DND-41 (cell line): ENCODE measurements at regions not wholly inside any gene's neighbourhood (a gene's known extent, or its start where the extent isn't known, plus 50 kb on each side); places are given as distances from the start of the nearest gene placed in this dataset.

Experiments
- ATAC-seq: fragments of 200-7000 bp; cut with Tn5 transposase; 3 replicates; pipeline ENCODE4 v1.9.1; 2021; ENCODE audit warnings: low read depth; ENCODE audit not compliant: insufficient read depth
- DNase-seq: peaks from one replicate; pipeline ENCODE4 v3.0.0-alpha.2; 2020
- H2AFZ ChIP-seq: 2 replicates; pipeline ENCODE4 v1.6.0; 2012; ENCODE audit warnings: low read depth, low read length
- H3K27ac ChIP-seq: 2 replicates; pipeline ENCODE4 v1.5.1; 2012; ENCODE audit warnings: low read length, inconsistent platforms
- H3K27me3 ChIP-seq: fragments of 200-600 bp; sonication (generic); 2 replicates; pipeline ENCODE4 v1.6.0; 2012; ENCODE audit warnings: low read length, mild to moderate bottlenecking, inconsistent platforms; ENCODE audit not compliant: insufficient read depth, poor library complexity
- H3K36me3 ChIP-seq: 2 replicates; pipeline ENCODE4 v1.5.1; 2012; ENCODE audit warnings: low read length, inconsistent platforms; ENCODE audit not compliant: insufficient read depth
- H3K4me1 ChIP-seq: 2 replicates; pipeline ENCODE4 v1.5.1; 2012; ENCODE audit warnings: mild to moderate bottlenecking, low read length; ENCODE audit not compliant: insufficient read depth
- H3K4me2 ChIP-seq: 2 replicates; pipeline ENCODE4 v1.6.0; 2012; ENCODE audit warnings: mild to moderate bottlenecking, moderate library complexity, low read length, inconsistent platforms; ENCODE audit not compliant: insufficient read depth
- H3K4me3 ChIP-seq, 2 experiments: fragments of 200-600 bp in 1 of 2; shearing (Covaris generic) in 1 of 2; 2 replicates each; pipeline ENCODE4 v1.5.1; 2012 to 2016; ENCODE audit warnings: inconsistent platforms in 2 of 2, low read length in 2 of 2, mild to moderate bottlenecking in 2 of 2, low read depth in 1 of 2, moderate library complexity in 1 of 2
- H3K79me2 ChIP-seq: 2 replicates; pipeline ENCODE4 v1.6.0; 2012; ENCODE audit warnings: low read length, inconsistent platforms; ENCODE audit not compliant: insufficient read depth
- H3K9ac ChIP-seq: 2 replicates; pipeline ENCODE4 v1.6.0; 2012; ENCODE audit warnings: low read depth, mild to moderate bottlenecking, inconsistent platforms, low read length, moderate library complexity
- H3K9me3 ChIP-seq: 2 replicates; pipeline ENCODE4 v1.5.1; 2012; ENCODE audit warnings: low read length, moderate library complexity, mild to moderate bottlenecking, inconsistent platforms; ENCODE audit not compliant: insufficient read depth, severe bottlenecking
- H4K20me1 ChIP-seq: 2 replicates; pipeline ENCODE4 v1.6.0; 2012; ENCODE audit warnings: low read length; ENCODE audit not compliant: insufficient read depth
- EZH2 ChIP-seq: IDR thresholded peaks from 3 replicates; pipeline ENCODE4 v1.6.1; 2012; ENCODE audit warnings: borderline replicate concordance, low read depth, mild to moderate bottlenecking, moderate library complexity, low read length, inconsistent platforms; ENCODE audit not compliant: severe bottlenecking
- TF ChIP-seq, protein P1 (sequence below): IDR thresholded peaks from 2 replicates; pipeline ENCODE4 v1.5.1; 2012; ENCODE audit warnings: borderline replicate concordance, low read length, moderate library complexity, mild to moderate bottlenecking; ENCODE audit not compliant: poor library complexity, severe bottlenecking; ENCODE audit errors: extremely low read depth

GRCh38 chr9:95720496-95720895, 155.0 kb upstream of the ERCC6L2 start:
- no peak for ATAC-seq
- Histone ChIP-seq H3K4me1 (peaks cover 20% of the 10 kb centered on the region), H3K4me2 (no peak overlapping the region), H2AFZ (no peak overlapping the region), H3K4me3 (no peak overlapping the region), H3K27ac (no peak overlapping the region), H4K20me1 (no peaks in the 10 kb centered on the region), H3K9me3 (peaks cover 10% of the 10 kb centered on the region), H3K36me3 (no peaks in the 10 kb centered on the region), H3K9ac (no peak overlapping the region), H3K79me2 (no peaks in the 10 kb centered on the region), H3K27me3 (no peaks in the 10 kb centered on the region)
- TF ChIP-seq EZH2 = no peak
- no peak for DNase-seq

DNA sequence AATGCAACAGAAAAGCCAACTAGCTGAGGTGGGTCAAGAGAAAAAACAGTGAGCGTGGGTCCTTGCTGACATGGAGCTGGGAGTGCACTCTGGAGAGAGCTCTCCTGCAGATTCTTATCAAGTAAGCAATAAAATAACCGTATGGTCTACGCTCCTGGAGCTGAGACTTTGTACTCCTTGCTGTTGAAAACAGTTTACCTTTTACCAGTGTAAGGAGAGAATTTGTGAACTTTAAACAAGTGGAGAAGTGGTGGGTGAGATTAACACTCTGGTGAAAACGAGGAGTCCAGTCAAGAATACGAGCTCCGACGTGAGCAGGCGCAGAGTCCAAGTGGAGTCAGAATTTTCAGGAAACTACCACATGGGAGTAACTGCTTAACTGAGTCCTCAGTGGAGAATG, 156.1 kb upstream of the ERCC6L2 start:
- H3K27me3 ChIP-seq = no peaks in the 10 kb centered on the region
- H3K4me1 ChIP-seq = peaks cover 14% of the 10 kb centered on the region
- H3K4me3 ChIP-seq = no peak overlapping the region
- DNase-seq (no peak), ATAC-seq (no peak)
- TF ChIP-seq, protein P1, sequence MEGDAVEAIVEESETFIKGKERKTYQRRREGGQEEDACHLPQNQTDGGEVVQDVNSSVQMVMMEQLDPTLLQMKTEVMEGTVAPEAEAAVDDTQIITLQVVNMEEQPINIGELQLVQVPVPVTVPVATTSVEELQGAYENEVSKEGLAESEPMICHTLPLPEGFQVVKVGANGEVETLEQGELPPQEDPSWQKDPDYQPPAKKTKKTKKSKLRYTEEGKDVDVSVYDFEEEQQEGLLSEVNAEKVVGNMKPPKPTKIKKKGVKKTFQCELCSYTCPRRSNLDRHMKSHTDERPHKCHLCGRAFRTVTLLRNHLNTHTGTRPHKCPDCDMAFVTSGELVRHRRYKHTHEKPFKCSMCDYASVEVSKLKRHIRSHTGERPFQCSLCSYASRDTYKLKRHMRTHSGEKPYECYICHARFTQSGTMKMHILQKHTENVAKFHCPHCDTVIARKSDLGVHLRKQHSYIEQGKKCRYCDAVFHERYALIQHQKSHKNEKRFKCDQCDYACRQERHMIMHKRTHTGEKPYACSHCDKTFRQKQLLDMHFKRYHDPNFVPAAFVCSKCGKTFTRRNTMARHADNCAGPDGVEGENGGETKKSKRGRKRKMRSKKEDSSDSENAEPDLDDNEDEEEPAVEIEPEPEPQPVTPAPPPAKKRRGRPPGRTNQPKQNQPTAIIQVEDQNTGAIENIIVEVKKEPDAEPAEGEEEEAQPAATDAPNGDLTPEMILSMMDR = no peak
- TF ChIP-seq EZH2 = no peak
- no peaks in the 10 kb centered on the region for H3K79me2 ChIP-seq
- H3K27ac ChIP-seq = no peak overlapping the region
- H2AFZ ChIP-seq = no peak overlapping the region
- H3K4me2 ChIP-seq = no peak overlapping the region
- H3K9me3 ChIP-seq = peaks cover 8% of the 10 kb centered on the region
- H3K9ac ChIP-seq = no peak overlapping the region
- no peaks in the 10 kb centered on the region for H4K20me1 ChIP-seq
- H3K36me3 ChIP-seq = no peaks in the 10 kb centered on the region

DNA sequence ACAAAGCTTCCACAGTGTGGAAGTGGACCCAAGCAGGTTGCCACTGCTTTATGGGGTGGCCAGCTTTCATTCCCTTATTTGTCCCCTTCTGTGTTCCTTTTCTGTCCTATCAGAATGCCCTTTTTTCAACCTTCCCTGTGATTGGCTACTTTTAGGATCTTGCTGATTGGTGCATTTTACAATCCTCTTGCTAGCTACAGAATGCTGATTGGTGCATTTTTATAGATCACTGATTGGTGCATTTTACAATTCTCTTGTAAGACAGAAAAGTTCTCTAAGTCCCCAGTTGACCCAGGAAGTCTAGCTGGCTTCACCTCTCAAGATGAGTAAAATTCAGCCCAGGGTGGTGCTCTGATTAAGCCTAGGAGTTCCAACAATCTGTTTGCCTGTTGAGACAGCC, 157.2 kb upstream of the ERCC6L2 start:
- DNase-seq (no peak), ATAC-seq (no peak)
- Histone ChIP-seq H3K4me2 (no peak overlapping the region), H4K20me1 (no peaks in the 10 kb centered on the region), H3K4me3 (no peak overlapping the region), H2AFZ (no peak overlapping the region), H3K9ac (no peak overlapping the region), H3K27me3 (no peaks in the 10 kb centered on the region), H3K79me2 (no peaks in the 10 kb centered on the region), H3K36me3 (no peaks in the 10 kb centered on the region), H3K27ac (no peak overlapping the region), H3K4me1 (peaks cover 4% of the 10 kb centered on the region; the same call in 1 of the 2 replicates), H3K9me3 (peaks cover 8% of the 10 kb centered on the region)
- TF ChIP-seq, protein P1 = no peak
- no peak for TF ChIP-seq EZH2

DNA sequence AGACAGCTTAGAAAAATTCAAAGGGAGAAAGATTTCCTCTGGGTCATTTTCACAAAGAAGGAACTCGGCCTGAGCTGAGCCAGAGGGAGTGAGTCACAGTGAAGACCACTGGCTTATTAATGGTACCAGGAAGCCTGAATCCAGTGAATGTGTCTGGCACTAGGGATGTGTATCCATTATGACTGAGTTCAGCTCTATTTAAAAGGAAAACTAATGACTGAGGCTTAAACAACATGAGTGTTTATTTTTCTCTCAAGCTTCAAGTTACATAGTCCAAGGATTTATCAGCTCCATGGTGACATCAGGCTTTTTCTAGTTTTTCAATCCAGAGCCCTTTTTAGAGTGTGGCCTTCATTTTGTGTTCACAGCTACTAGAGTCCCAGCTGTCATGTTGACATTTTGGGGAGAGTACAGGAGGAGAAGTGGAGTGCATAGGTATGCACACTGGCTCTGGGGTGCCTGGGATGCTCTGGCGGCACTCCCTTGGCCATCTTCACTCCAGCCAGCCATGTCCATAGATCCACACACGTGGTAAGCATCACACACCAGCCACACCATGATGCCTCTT, 159.5 kb upstream of the ERCC6L2 start:
- no peaks in the 10 kb centered on the region for H3K4me1 ChIP-seq
- no peak overlapping the region for H3K27ac ChIP-seq
- H3K9me3 ChIP-seq = peaks cover 8% of the 10 kb centered on the region
- TF ChIP-seq, protein P1 = no peak
- TF ChIP-seq EZH2 = no peak
- H3K4me2 ChIP-seq = no peak overlapping the region
- no peak overlapping the region for H3K9ac ChIP-seq
- DNase-seq = no peak
- no peak overlapping the region for H2AFZ ChIP-seq
- no peaks in the 10 kb centered on the region for H3K27me3 ChIP-seq
- no peaks in the 10 kb centered on the region for H3K79me2 ChIP-seq
- no peaks in the 10 kb centered on the region for H3K36me3 ChIP-seq
- no peak overlapping the region for H3K4me3 ChIP-seq
- no peak for ATAC-seq
- H4K20me1 ChIP-seq = no peaks in the 10 kb centered on the region
